Amniotic stem cell (primary cell): ENCODE measurements at regions not wholly inside any gene's neighbourhood (a gene's known extent, or its start where the extent isn't known, plus 50 kb on each side); places are given as distances from the start of the nearest gene placed in this dataset.
"Not testable (repeated sequence)": the region's sequence is repeated elsewhere in the genome, so short reads cannot be mapped to it uniquely, and the experiment has no call there.

Source experiments
- DNase-seq: peaks from one replicate; lab custom pipeline; 2025; lab: John Stamatoyannopoulos, UW

GRCh38 chr14:89067293-89067972 lies 243.0 kb downstream of the TTC8 start:
- DNase-seq = no peak

DNA sequence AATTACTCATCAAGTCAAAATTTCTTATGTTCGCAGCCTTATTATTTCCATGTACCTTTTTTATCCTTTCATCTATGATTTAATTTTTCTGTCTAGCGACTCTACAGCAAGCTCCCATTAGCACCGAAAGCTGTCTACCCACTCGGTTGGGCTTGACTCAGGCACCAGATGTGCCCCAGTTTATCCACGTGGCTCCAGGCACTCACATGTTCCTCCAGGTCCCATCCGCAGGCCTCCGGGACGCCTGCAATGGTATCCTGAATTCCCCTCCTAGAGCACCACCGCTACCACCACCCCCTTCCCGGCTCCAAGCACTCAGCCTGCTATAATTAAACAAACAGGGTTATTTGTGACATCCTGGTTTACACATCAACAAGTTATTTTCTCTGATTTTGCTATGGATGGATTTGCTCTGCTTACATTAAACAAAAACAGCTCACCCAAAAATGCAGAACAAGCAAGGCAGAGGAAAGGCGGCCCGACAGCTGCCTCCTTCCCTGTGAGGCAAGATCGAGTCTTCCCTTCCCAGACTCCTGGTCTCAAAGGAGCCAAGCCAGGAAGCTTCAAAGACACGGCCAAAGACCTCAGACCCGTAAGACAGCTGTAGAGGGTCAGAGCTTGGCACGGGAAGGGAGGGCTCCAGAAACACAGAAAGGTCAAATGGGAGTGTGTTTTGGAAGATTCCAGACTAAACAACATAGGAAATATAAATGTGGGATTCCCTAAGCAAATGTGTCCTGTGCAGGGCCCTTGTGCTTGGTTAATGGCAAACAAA lies 253.8 kb downstream of the TTC8 start:
- DNase-seq = no peak

GRCh38 chr14:89085231-89085731 lies 260.8 kb downstream of the TTC8 start:
- DNase-seq = no peak

DNA sequence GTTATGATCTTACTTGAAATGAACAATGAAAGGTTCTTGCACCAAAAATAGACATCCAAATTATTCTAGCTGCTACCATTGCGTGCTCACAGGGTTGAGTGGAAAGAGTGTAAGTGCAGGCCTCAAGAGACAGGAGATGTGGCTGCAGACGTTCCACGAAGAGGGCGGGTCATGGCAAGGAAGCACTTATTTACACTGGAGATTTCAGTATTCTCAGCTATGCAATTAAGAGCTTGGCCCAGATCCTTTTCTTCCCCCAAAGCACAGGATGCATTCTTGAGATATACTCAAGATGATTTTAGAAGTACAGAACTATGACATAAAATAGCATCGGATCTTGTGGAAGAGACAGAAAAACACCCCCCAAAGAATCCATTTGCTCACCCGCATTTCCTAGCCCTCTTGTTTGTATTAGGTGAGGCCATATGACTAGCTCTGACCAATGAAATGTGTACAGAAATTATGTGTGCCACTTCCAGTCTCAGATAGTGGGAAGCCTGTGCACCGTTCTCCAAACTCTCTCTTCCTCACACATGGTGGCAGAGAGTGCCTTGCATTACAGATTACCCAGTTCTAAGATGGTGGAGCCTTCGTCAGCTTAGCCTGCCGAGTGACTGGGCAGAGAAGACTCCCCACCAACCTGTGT lies 261.4 kb downstream of the TTC8 start:
- no peak for DNase-seq

GRCh38 chr14:89088530-89088929 lies 264.1 kb downstream of the TTC8 start:
- DNase-seq = no peak

DNA sequence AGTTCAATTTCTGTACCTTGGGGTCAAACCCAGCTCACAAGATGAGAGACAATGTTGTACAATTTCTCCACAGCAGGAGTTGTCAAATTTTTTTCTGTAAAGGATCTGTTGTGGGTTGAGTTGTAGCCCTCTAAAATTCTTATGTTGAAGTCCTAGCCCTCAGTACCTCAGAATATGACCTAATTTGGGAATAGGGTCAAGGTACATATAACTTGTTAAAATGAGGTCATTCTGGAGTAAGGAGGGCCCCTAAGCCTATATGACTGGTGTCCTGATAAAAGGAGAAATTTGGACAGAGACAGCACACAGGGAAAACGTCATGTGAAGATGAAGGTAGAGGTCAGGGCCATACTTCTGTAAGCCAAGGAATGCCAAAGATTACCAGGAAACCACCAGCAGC lies 264.9 kb downstream of the TTC8 start:
- no peak for DNase-seq

DNA sequence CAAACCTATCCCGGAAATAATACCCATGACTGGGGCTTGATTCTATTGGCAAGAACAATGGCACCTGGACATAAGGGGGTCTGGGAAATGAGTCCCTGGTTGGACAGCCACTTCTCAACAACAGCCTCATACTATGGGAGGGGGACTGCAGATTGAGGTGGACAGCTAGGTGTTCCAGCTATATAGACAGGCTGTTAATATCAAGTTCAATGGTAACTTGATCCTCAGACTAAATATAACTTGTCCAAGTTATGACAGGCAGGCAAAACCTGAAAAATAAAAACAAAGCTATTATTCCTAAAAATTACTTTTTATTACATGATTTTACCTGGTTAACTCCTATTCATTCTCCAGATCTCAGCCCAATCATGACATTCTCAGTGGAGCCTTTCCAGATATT lies 267.3 kb downstream of the TTC8 start:
- DNase-seq = no peak

GRCh38 chr14:89093083-89093730 lies 268.8 kb downstream of the TTC8 start:
- DNase-seq = no peak

DNA sequence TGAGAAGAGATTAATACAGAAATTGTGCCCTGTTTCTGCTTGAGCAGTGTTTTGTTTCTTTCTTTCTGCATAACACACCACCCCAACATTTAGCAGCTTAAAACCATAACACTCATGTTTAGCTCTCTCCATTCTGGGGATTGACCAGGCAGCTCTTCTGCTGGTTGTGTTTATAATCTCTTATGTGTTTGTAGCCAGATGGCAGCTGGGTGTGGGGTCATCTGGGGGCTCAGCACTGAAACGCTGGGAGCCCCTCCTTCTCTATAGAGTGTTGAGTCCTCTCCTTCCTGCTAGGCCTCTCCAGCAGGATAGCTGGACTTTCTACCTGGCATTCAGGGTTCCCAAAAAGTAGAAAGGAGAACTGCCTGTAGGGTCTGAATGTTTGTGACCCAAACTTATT lies 270.6 kb downstream of the TTC8 start:
- DNase-seq = no peak

DNA sequence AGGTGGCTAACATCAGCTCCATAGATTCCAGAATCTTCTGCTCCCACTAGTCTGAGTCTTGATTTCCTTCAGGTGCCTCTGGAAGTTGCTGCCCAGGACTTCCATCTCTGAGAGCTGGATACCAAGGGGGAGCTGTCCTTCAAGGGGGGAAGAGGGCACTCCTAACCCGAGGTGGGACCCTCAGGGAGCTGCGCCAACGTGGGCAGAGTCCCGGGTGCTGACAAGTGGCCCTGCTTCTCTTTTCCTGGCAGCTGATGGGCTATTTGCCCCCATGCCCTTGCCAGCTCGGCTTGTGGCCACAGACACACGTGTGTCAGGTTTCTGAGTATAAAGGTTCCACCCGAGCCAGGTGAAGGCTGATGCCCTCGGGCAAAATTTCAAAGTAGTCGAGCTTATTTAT lies 272.5 kb downstream of the TTC8 start:
- no peak for DNase-seq

DNA sequence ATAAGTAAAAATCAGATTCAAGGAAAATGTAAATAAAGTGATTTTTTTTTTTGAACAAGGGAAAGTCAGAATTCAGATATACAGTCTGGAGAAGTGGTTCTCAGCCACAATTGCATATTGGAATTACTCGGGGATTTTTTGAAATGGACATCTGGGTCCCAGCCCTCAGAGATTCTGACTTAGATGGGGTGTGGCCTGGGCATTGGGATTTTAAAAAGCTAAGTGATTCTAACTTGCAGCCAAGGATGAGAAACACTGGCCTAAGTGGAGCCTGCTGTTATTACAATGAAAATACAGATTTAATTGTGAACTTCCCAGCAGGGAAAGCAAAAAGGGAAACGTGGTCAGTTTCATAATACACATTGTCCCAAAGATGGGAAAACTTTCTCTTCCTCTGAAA lies 273.8 kb downstream of the TTC8 start:
- no peak for DNase-seq

DNA sequence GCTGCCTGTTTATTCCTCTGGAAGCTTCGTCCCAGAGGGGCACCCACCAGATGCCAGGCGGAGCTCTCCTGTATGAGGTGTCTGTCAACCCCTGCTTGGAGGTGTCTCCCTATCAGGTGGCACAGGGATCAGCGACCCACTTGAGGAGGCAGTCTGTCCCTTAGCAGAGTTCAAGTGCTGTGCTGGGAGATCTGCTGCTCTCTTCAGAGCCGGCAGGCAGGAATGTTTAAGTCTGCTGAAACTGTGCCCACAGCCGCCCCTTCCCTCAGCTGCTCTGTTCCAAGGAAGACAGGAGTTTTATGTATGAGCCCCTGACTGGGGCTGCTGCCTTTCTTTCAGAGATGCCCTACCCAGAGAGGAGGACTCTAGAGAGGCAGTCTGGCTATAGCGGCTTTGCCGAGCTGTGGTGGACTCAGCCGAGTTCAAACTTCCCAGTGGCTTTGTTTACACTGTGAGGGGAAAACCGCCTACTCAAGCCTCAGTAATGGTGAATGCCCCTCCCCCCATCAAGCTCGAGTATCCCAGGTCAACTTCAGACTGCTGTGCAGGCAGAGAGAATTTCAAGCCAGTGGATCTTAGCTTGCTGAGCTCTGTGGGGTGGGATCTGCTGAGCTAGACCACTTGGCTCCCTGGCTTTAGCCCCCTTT lies 279.8 kb downstream of the TTC8 start:
- not testable (repeated sequence) for DNase-seq

DNA sequence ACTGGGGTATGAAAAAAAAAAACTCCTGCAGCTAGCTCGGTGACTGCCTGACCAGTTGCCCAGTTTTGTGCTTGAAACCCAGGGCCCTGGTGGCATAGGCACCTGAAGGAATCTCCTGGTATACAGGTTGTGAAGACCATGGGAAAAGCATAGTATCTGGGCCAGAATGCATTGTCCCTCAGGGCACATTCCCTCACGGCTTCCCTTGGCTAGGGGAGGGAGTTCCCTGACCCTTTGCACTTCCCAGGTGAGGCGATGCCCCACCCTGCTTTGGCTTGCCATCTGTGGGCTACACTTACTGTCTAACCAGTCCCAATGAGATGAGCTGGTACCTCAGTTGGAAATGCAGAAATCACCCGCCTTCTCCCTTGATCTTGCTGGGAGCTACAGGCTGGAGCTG lies 280.4 kb downstream of the TTC8 start:
- not testable (repeated sequence) for DNase-seq
